Fibroblast of lung (primary cell): ENCODE measurements at regions not wholly inside any gene's neighbourhood (a gene's known extent, or its start where the extent isn't known, plus 50 kb on each side); places are given as distances from the start of the nearest gene placed in this dataset.

Source experiments
- DNase-seq, 2 donors: peaks; one replicate each; pipeline versions ENCODE4 v3.0.0 to v3.0.0-alpha.2; 2010; ENCODE audit warnings: low read depth in 2 of 2
- H2AFZ ChIP-seq: 2 replicates; pipeline ENCODE4 v1.5.1; 2012; ENCODE audit warnings: low read length, control low read depth, inconsistent platforms
- H3K27ac ChIP-seq: 2 replicates; pipeline ENCODE4 v1.5.1; 2011; ENCODE audit warnings: low read length, control low read depth; ENCODE audit not compliant: insufficient read depth
- H3K27me3 ChIP-seq: 2 replicates; pipeline ENCODE4 v1.5.1; 2011; ENCODE audit warnings: mild to moderate bottlenecking, low read length; ENCODE audit not compliant: control insufficient read depth, insufficient read depth
- H3K36me3 ChIP-seq: 2 replicates; pipeline ENCODE4 v1.5.1; 2011; ENCODE audit warnings: low read length; ENCODE audit not compliant: control insufficient read depth, insufficient read depth
- H3K4me1 ChIP-seq: 2 replicates; pipeline ENCODE4 v1.5.1; 2011; ENCODE audit warnings: low read length; ENCODE audit not compliant: control insufficient read depth, insufficient read depth; ENCODE audit errors: extremely low read depth
- H3K4me2 ChIP-seq: 2 replicates; pipeline ENCODE4 v1.5.1; 2011; ENCODE audit warnings: low read length, control low read depth; ENCODE audit not compliant: insufficient read depth; ENCODE audit errors: extremely low read depth
- H3K4me3 ChIP-seq, 4 experiments: fragments of 200-600 bp in 1 of 4; sonication (generic) in 1 of 4; replicated peaks in 1 of 4; 2 replicates each; pipeline ENCODE4 v1.5.1; 2011 to 2016; ENCODE audit warnings: low read length in 4 of 4, low read depth in 3 of 4, mild to moderate bottlenecking in 3 of 4, control low read depth in 2 of 4, inconsistent platforms in 1 of 4, mixed read lengths in 1 of 4; ENCODE audit not compliant: insufficient read depth in 1 of 4; ENCODE audit errors: control extremely low read depth in 1 of 4
- H3K79me2 ChIP-seq: 2 replicates; pipeline ENCODE4 v1.5.1; 2012; ENCODE audit warnings: mild to moderate bottlenecking, low read length, inconsistent platforms; ENCODE audit not compliant: control insufficient read depth, insufficient read depth
- H3K9ac ChIP-seq: 2 replicates; pipeline ENCODE4 v1.5.1; 2011; ENCODE audit warnings: mild to moderate bottlenecking, low read length, control low read depth; ENCODE audit not compliant: insufficient read depth
- H3K9me3 ChIP-seq: 2 replicates; pipeline ENCODE4 v1.5.1; 2012; ENCODE audit warnings: low read depth, low read length; ENCODE audit not compliant: control insufficient read depth, insufficient read depth
- H4K20me1 ChIP-seq: 2 replicates; pipeline ENCODE4 v1.5.1; 2011; ENCODE audit warnings: low read length; ENCODE audit not compliant: control insufficient read depth, insufficient read depth; ENCODE audit errors: extremely low read depth
- EZH2 ChIP-seq: IDR thresholded peaks from 2 replicates; pipeline ENCODE4 v1.5.1; 2012; ENCODE audit warnings: low read length, control low read depth, mild to moderate bottlenecking; ENCODE audit errors: missing control alignments
- TF ChIP-seq, protein P1 (sequence below), 2 donors: IDR thresholded peaks in 1 of 2; conservative IDR thresholded peaks in 1 of 2; 1 replicate in 1 of 2; 2 replicates in 1 of 2; pipeline ENCODE4 v1.5.1; 2011 to 2012; ENCODE audit warnings: low read length in 2 of 2, control low read depth in 1 of 2, inconsistent platforms in 1 of 2, low read depth in 1 of 2, mild to moderate bottlenecking in 1 of 2

DNA sequence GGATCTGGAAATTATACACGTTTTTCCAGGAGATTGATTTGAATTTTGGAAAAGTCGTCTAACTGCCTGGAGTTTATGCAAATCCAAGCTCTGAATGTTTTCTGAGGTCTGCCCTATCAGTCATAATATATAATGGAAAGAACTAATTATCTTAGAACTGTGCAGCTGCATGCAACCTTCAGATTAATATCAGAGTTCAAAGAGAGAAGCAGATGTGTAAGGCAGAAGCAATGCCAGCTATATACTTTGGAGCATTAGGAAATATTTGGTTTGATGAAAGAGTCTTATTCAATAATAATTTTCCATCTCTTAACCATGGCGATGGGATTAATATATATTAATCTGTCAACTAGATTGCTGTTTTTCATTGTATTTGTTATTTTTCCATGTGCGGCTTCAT, 500.9 kb downstream of the NEBL start:
- no peaks in the 10 kb centered on the region for H3K4me1 ChIP-seq
- no peaks in the 10 kb centered on the region for H3K27me3 ChIP-seq
- H2AFZ ChIP-seq, result no peak overlapping the region
- H3K27ac ChIP-seq, result no peak overlapping the region
- H3K79me2 ChIP-seq, result no peaks in the 10 kb centered on the region
- H3K36me3 ChIP-seq, result no peaks in the 10 kb centered on the region
- no peak overlapping the region for H3K9ac ChIP-seq
- no peak overlapping the region for H3K4me3 ChIP-seq
- H4K20me1 ChIP-seq, result no peaks in the 10 kb centered on the region
- DNase-seq, result no peak
- no peaks in the 10 kb centered on the region for H3K9me3 ChIP-seq
- TF ChIP-seq, protein P1, sequence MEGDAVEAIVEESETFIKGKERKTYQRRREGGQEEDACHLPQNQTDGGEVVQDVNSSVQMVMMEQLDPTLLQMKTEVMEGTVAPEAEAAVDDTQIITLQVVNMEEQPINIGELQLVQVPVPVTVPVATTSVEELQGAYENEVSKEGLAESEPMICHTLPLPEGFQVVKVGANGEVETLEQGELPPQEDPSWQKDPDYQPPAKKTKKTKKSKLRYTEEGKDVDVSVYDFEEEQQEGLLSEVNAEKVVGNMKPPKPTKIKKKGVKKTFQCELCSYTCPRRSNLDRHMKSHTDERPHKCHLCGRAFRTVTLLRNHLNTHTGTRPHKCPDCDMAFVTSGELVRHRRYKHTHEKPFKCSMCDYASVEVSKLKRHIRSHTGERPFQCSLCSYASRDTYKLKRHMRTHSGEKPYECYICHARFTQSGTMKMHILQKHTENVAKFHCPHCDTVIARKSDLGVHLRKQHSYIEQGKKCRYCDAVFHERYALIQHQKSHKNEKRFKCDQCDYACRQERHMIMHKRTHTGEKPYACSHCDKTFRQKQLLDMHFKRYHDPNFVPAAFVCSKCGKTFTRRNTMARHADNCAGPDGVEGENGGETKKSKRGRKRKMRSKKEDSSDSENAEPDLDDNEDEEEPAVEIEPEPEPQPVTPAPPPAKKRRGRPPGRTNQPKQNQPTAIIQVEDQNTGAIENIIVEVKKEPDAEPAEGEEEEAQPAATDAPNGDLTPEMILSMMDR (conservative IDR thresholded peaks at IDR 0.05 in 1 of 2, IDR thresholded peaks at IDR 0.05 in 1 of 2; ENCODE audit: low read depth in 1 of 2, low read length in 2 of 2), result no peak
- no peak for TF ChIP-seq EZH2
- H3K4me2 ChIP-seq, result no peak overlapping the region

- Histone ChIP-seq H3K36me3 (no peaks in the 10 kb centered on the region), H3K27ac (no peak overlapping the region), H3K79me2 (no peaks in the 10 kb centered on the region), H3K9ac (no peak overlapping the region), H3K4me2 (no peak overlapping the region), H3K4me3 (no peak overlapping the region), H4K20me1 (no peaks in the 10 kb centered on the region), H3K27me3 (no peaks in the 10 kb centered on the region), H3K4me1 (no peaks in the 10 kb centered on the region), H2AFZ (no peak overlapping the region), H3K9me3 (no peaks in the 10 kb centered on the region)
- TF ChIP-seq, protein P1 (conservative IDR thresholded peaks at IDR 0.05 in 1 of 2, IDR thresholded peaks at IDR 0.05 in 1 of 2; ENCODE audit: low read depth in 1 of 2, low read length in 2 of 2), result no peak
- TF ChIP-seq EZH2, result no peak
- DNase-seq, result no peak
Observed at GRCh38 chr10:20391629-20392028, 505.5 kb downstream of the NEBL start.

DNA sequence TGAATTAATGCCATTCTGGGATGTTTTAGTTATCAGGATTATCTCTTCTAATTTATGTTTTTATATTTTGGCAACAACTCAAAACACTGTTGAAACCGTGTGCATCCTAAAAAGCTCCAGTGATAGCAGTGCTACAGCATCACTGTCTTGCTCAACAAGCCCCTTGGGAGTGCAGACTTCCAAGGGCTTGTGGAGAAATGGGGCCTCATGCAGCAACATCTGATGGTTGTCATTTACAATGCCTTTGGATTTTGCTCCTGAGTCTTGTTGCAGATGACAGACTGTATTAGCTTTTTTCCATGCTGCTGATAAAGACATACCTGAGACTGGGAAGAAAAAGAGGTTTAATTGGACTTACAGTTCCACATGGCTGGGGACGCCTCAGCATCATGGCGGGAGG, 515.4 kb downstream of the NEBL start:
- Histone ChIP-seq H3K27ac (no peak overlapping the region), H3K4me2 (no peak overlapping the region)

More for the DNA sequence above, 515.4 kb downstream of the NEBL start:
- no peak overlapping the region for H3K4me3 ChIP-seq
- H3K9me3 ChIP-seq, result no peaks in the 10 kb centered on the region
- H3K36me3 ChIP-seq, result no peaks in the 10 kb centered on the region
- H3K27me3 ChIP-seq, result no peaks in the 10 kb centered on the region
- H2AFZ ChIP-seq, result no peak overlapping the region
- H3K4me1 ChIP-seq, result no peaks in the 10 kb centered on the region
- H3K79me2 ChIP-seq, result no peaks in the 10 kb centered on the region
- H4K20me1 ChIP-seq, result no peaks in the 10 kb centered on the region
- TF ChIP-seq EZH2, result no peak
- TF ChIP-seq, protein P1 (conservative IDR thresholded peaks at IDR 0.05 in 1 of 2, IDR thresholded peaks at IDR 0.05 in 1 of 2; ENCODE audit: low read depth in 1 of 2, low read length in 2 of 2), result no peak
- H3K9ac ChIP-seq, result no peak overlapping the region
- no peak for DNase-seq
